ENCODE measurements at regions not wholly inside any gene's neighbourhood (a gene's known extent, or its start where the extent isn't known, plus 50 kb on each side); places are given as distances from the start of the nearest gene placed in this dataset.
A peak's percentile ranks its signal among the peaks of the same experiment; 100 is the strongest.

- no peaks in the 10 kb centered on the region for H4K20me1 ChIP-seq (ENCODE audit: insufficient read depth, low read length)
- Mint-ChIP-seq H3K27me3 (ENCODE audit: low read depth, unreplicated experiment) (no peaks in the 10 kb centered on the region), H3K4me1 (ENCODE audit: low read depth, unreplicated experiment) (peaks cover 9% of the 10 kb centered on the region), H3K9me3 (ENCODE audit: unreplicated experiment) (no peaks in the 10 kb centered on the region), H3K4me3 (ENCODE audit: unreplicated experiment) (no peak overlapping the region), H3K27ac (ENCODE audit: unreplicated experiment) (no peak overlapping the region), H3K36me3 (ENCODE audit: low read depth, unreplicated experiment) (no peaks in the 10 kb centered on the region)
- no peak for DNase-seq (ENCODE audit: low read depth)
- no peaks in the 10 kb centered on the region for H3K36me3 ChIP-seq (ENCODE audit: insufficient read depth, low read length)
- TF ChIP-seq EZH2 (IDR thresholded peaks at IDR 0.05; ENCODE audit: insufficient read depth, low read length), result no peak
- TF ChIP-seq, protein P1, sequence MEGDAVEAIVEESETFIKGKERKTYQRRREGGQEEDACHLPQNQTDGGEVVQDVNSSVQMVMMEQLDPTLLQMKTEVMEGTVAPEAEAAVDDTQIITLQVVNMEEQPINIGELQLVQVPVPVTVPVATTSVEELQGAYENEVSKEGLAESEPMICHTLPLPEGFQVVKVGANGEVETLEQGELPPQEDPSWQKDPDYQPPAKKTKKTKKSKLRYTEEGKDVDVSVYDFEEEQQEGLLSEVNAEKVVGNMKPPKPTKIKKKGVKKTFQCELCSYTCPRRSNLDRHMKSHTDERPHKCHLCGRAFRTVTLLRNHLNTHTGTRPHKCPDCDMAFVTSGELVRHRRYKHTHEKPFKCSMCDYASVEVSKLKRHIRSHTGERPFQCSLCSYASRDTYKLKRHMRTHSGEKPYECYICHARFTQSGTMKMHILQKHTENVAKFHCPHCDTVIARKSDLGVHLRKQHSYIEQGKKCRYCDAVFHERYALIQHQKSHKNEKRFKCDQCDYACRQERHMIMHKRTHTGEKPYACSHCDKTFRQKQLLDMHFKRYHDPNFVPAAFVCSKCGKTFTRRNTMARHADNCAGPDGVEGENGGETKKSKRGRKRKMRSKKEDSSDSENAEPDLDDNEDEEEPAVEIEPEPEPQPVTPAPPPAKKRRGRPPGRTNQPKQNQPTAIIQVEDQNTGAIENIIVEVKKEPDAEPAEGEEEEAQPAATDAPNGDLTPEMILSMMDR (IDR thresholded peaks at IDR 0.05; ENCODE audit: insufficient read depth, low read depth, low read length), result no peak
- no peaks in the 10 kb centered on the region for H3K4me1 ChIP-seq (ENCODE audit: insufficient read depth, low read length)
- no peak overlapping the region for H3K9ac ChIP-seq (ENCODE audit: low read length)
- H3K4me3 ChIP-seq (ENCODE audit: insufficient read depth, low read depth, low read length), result no peak overlapping the region
- no peak overlapping the region for H3K4me2 ChIP-seq (ENCODE audit: low read length)
- H3K27ac ChIP-seq (ENCODE audit: low read depth, low read length), result no peak overlapping the region
- H3K27me3 ChIP-seq (ENCODE audit: insufficient read depth, low read length), result no peaks in the 10 kb centered on the region
- no peak for FAIRE-seq
- H3K9me3 ChIP-seq (ENCODE audit: insufficient read depth, low read depth, low read length), result no peaks in the 10 kb centered on the region
- H3K79me2 ChIP-seq (ENCODE audit: insufficient read depth, low read length), result no peaks in the 10 kb centered on the region
- no peak overlapping the region for H2AFZ ChIP-seq (ENCODE audit: low read depth, low read length)
Observed at GRCh38 chr5:119742311-119742710, 113.0 kb downstream of the FAM170A start.

DNA sequence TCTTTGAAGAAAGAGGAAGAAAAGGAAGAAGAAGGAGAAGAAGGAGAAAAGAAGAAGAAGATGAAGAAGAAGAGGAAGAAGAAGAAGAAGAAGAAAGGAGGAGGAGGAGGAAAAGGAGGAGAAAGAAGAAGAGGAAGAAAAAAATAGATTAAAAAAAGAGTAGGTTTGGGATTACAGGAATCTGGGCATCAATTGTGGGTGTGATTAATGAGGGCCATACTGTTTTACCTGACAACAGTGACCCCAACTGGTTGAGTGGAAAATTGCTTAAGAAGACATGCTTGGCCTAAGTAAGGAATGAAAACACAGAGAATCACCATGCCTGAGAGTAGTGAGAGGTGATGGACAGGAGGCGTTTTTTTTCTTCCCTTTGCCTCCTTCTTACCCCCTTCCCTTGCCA lies 114.6 kb downstream of the FAM170A start:
- Histone ChIP-seq H3K4me3 (ENCODE audit: insufficient read depth, low read depth, low read length) (no peak overlapping the region), H3K27ac (ENCODE audit: low read depth, low read length) (no peak overlapping the region), H3K9ac (ENCODE audit: low read length) (no peak overlapping the region), H3K79me2 (ENCODE audit: insufficient read depth, low read length) (no peaks in the 10 kb centered on the region), H3K4me2 (ENCODE audit: low read length) (no peak overlapping the region), H3K27me3 (ENCODE audit: insufficient read depth, low read length) (no peaks in the 10 kb centered on the region), H3K9me3 (ENCODE audit: insufficient read depth, low read depth, low read length) (no peaks in the 10 kb centered on the region), H3K4me1 (ENCODE audit: insufficient read depth, low read length) (no peaks in the 10 kb centered on the region), H2AFZ (ENCODE audit: low read depth, low read length) (no peak overlapping the region), H3K36me3 (ENCODE audit: insufficient read depth, low read length) (no peaks in the 10 kb centered on the region), H4K20me1 (ENCODE audit: insufficient read depth, low read length) (no peaks in the 10 kb centered on the region)
- Mint-ChIP-seq H3K36me3 (ENCODE audit: low read depth, unreplicated experiment) (no peaks in the 10 kb centered on the region), H3K27ac (ENCODE audit: unreplicated experiment) (no peak overlapping the region), H3K4me1 (ENCODE audit: low read depth, unreplicated experiment) (peaks cover 9% of the 10 kb centered on the region), H3K4me3 (ENCODE audit: unreplicated experiment) (no peak overlapping the region), H3K9me3 (ENCODE audit: unreplicated experiment) (no peaks in the 10 kb centered on the region), H3K27me3 (ENCODE audit: low read depth, unreplicated experiment) (no peaks in the 10 kb centered on the region)
- no peak for FAIRE-seq
- TF ChIP-seq, protein P1 (IDR thresholded peaks at IDR 0.05; ENCODE audit: insufficient read depth, low read depth, low read length), result peak; percentile 28
- no peak for TF ChIP-seq EZH2 (IDR thresholded peaks at IDR 0.05; ENCODE audit: insufficient read depth, low read length)
- no peak for DNase-seq (ENCODE audit: low read depth)

DNA sequence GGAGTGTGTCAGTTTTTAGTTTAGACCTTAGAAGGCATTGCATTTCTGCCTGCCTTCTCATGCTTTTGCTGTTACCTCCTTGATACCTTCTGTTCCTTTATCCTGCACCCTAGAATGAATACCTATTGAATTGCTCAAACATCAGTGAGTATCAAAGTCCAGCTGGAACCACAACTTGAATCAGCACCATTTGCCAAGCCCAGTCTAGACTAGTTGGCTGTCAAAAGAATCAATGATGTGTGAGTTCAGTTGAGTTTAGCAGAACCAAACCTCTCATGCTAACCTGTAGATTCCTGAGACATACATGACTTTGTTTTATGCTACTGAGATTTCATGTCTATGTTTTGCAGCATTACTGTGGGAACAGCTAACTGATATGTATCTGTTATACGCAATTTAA lies 116.6 kb downstream of the FAM170A start:
- H3K9ac ChIP-seq (ENCODE audit: low read length), result no peak overlapping the region
- FAIRE-seq (no peak), DNase-seq (ENCODE audit: low read depth) (no peak)
- H3K79me2 ChIP-seq (ENCODE audit: insufficient read depth, low read length), result no peaks in the 10 kb centered on the region
- H3K4me1 ChIP-seq (ENCODE audit: insufficient read depth, low read length), result no peaks in the 10 kb centered on the region
- no peak for TF ChIP-seq EZH2 (IDR thresholded peaks at IDR 0.05; ENCODE audit: insufficient read depth, low read length)
- TF ChIP-seq, protein P1 (IDR thresholded peaks at IDR 0.05; ENCODE audit: insufficient read depth, low read depth, low read length), result no peak
- peaks cover 9% of the 10 kb centered on the region for H3K4me1 Mint-ChIP-seq (ENCODE audit: low read depth, unreplicated experiment)
- no peak overlapping the region for H3K27ac ChIP-seq (ENCODE audit: low read depth, low read length)
- H3K4me3 ChIP-seq (ENCODE audit: insufficient read depth, low read depth, low read length), result no peak overlapping the region
- no peak overlapping the region for H2AFZ ChIP-seq (ENCODE audit: low read depth, low read length)
- H3K36me3 ChIP-seq (ENCODE audit: insufficient read depth, low read length), result no peaks in the 10 kb centered on the region
- no peaks in the 10 kb centered on the region for H3K9me3 Mint-ChIP-seq (ENCODE audit: unreplicated experiment)
- no peaks in the 10 kb centered on the region for H4K20me1 ChIP-seq (ENCODE audit: insufficient read depth, low read length)
- H3K27ac Mint-ChIP-seq (ENCODE audit: unreplicated experiment), result no peak overlapping the region
- no peak overlapping the region for H3K4me3 Mint-ChIP-seq (ENCODE audit: unreplicated experiment)
- H3K27me3 ChIP-seq (ENCODE audit: insufficient read depth, low read length), result no peaks in the 10 kb centered on the region
- no peaks in the 10 kb centered on the region for H3K27me3 Mint-ChIP-seq (ENCODE audit: low read depth, unreplicated experiment)
- no peaks in the 10 kb centered on the region for H3K9me3 ChIP-seq (ENCODE audit: insufficient read depth, low read depth, low read length)
- H3K4me2 ChIP-seq (ENCODE audit: low read length), result no peak overlapping the region
- H3K36me3 Mint-ChIP-seq (ENCODE audit: low read depth, unreplicated experiment), result no peaks in the 10 kb centered on the region
